Common myeloid progenitor, CD34-positive (primary cell): ENCODE measurements at regions not wholly inside any gene's neighbourhood (a gene's known extent, or its start where the extent isn't known, plus 50 kb on each side); places are given as distances from the start of the nearest gene placed in this dataset.

Experiments
- CTCF ChIA-PET: fragments of 350-600 bp; sonication (Branson Sonifier 250); formaldehyde crosslinking; loops from one replicate; lab custom pipeline; 2021; ENCODE audit warnings: antibody characterized with exemption; lab: Charles Lee
- POLR2A ChIA-PET: fragments of 350-600 bp; sonication (Branson Sonifier 250); formaldehyde crosslinking; loops from one replicate; lab custom pipeline; 2021; ENCODE audit warnings: antibody characterized with exemption; lab: Charles Lee
- DNase-seq, 3 donors: peaks; one replicate each; pipeline versions ENCODE4 v3.0.0 to v3.0.0-alpha.2; 2013
- H3K27ac ChIP-seq, 2 experiments: 1 replicate in 1 of 2; 2 replicates in 1 of 2; pipeline ENCODE4 v1.7.0; 2013; ENCODE audit warnings: inconsistent platforms in 2 of 2, low read length in 2 of 2, mild to moderate bottlenecking in 2 of 2, low read depth in 1 of 2, moderate library complexity in 1 of 2; ENCODE audit not compliant: severe bottlenecking in 2 of 2, insufficient read depth in 1 of 2, poor library complexity in 1 of 2
- H3K27me3 ChIP-seq, 5 experiments: replicated peaks in 2 of 5; 1 replicate in 3 of 5; 2 replicates in 2 of 5; pipeline versions ENCODE4 v1.6.1 to v1.7.0; 2013; ENCODE audit warnings: low read length in 4 of 5, mild to moderate bottlenecking in 2 of 5, moderate library complexity in 2 of 5, inconsistent platforms in 1 of 5; ENCODE audit not compliant: insufficient read depth in 5 of 5, control insufficient read depth in 4 of 5
- H3K36me3 ChIP-seq, 4 experiments: 1 replicate in 2 of 4; 2 replicates in 2 of 4; pipeline versions ENCODE4 v1.6.1 to v1.7.0; 2013; ENCODE audit warnings: low read length in 3 of 4, control low read depth in 1 of 4, mild to moderate bottlenecking in 1 of 4; ENCODE audit not compliant: control insufficient read depth in 4 of 4, insufficient read depth in 4 of 4
- H3K4me1 ChIP-seq, 4 experiments: 1 replicate in 3 of 4; 2 replicates in 1 of 4; pipeline versions ENCODE4 v1.6.1 to v1.7.1; 2013; ENCODE audit warnings: low read length in 3 of 4, mild to moderate bottlenecking in 3 of 4, control low read depth in 1 of 4, inconsistent platforms in 1 of 4, moderate library complexity in 1 of 4; ENCODE audit not compliant: control insufficient read depth in 4 of 4, insufficient read depth in 4 of 4; ENCODE audit errors: control extremely low read depth in 1 of 4
- H3K4me3 ChIP-seq, 7 experiments: 1 replicate in 4 of 7; 2 replicates in 3 of 7; pipeline versions ENCODE4 v1.5.1 to v1.7.0; 2013; ENCODE audit warnings: mild to moderate bottlenecking in 7 of 7, low read length in 6 of 7, moderate library complexity in 6 of 7, inconsistent platforms in 2 of 7, low read depth in 2 of 7, control low read depth in 1 of 7; ENCODE audit not compliant: insufficient read depth in 4 of 7, control insufficient read depth in 1 of 7; ENCODE audit errors: extremely low read depth in 1 of 7
- H3K9me3 ChIP-seq, 5 experiments: 1 replicate in 4 of 5; 2 replicates in 1 of 5; pipeline versions ENCODE4 v1.6.1 to v1.7.1; 2013; ENCODE audit warnings: low read length in 4 of 5, mild to moderate bottlenecking in 2 of 5, inconsistent platforms in 1 of 5, low read depth in 1 of 5, moderate library complexity in 1 of 5; ENCODE audit not compliant: control insufficient read depth in 4 of 5, insufficient read depth in 2 of 5; ENCODE audit errors: control extremely low read depth in 1 of 5
- WGBS: methylation state at CpG from one replicate; pipeline ENCODE4 v1.1.5; 2013; ENCODE audit not compliant: insufficient coverage; 5-methylcytosine and 5-hydroxymethylcytosine counted together

DNA sequence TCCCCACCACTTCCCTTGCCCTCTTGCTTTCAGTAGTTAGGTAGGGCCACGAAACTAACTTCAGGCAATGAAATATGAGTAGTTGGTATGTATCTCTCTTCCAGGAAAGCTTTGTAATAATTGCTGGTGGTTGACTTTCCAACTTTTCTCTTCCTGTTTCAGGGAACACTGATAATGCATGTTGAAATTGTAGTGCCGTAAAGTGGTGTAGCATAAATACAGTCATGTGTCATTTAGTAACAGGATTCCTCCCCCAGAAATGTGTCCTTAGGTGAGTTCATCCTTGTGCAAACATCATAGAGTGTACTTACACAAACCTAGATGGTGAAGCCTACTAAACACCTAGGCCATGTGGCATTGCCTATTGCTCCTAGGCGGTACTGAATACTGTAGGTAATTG, 429.2 kb downstream of the PID1 start:
- Histone ChIP-seq H3K36me3 (no peaks in the 10 kb centered on the region), H3K4me3 (no peak overlapping the region), H3K4me1 (no peaks in the 10 kb centered on the region), H3K9me3 (no peaks in the 10 kb centered on the region), H3K27me3 (no peaks in the 10 kb centered on the region), H3K27ac (no peak overlapping the region)
- WGBS, result 83% methylated on average over 1 of the region's 3 CpGs
- POLR2A ChIA-PET, result no interaction called here
- DNase-seq, result no peak
- CTCF ChIA-PET, result no interaction called here

DNA sequence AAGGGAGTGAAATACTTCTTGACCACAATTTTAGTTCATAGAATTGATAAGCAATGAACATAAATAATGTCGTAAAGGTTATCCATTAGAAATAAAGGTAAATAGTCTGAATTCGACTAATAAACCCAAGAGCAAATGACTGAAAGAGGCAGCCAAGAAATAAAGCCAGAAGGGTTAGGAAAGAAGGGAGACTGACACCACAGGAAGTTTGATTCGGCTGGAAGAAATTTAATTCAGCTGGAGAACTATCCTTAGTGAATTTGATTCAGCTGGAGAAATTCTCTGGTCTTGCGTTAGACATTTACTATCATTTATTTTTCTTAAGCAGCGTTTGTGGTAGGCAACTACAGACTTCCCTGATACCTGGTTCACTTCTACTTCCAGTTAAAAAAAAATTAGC, 429.6 kb downstream of the PID1 start:
- 92% methylated on average over 4 of the region's 5 CpGs for WGBS
- no peaks in the 10 kb centered on the region for H3K36me3 ChIP-seq
- POLR2A ChIA-PET, result no interaction called here
- H3K4me3 ChIP-seq, result no peak overlapping the region
- H3K27me3 ChIP-seq, result no peaks in the 10 kb centered on the region
- no peak overlapping the region for H3K27ac ChIP-seq
- no peaks in the 10 kb centered on the region for H3K4me1 ChIP-seq
- DNase-seq, result no peak
- CTCF ChIA-PET, result no interaction called here
- H3K9me3 ChIP-seq, result no peaks in the 10 kb centered on the region

DNA sequence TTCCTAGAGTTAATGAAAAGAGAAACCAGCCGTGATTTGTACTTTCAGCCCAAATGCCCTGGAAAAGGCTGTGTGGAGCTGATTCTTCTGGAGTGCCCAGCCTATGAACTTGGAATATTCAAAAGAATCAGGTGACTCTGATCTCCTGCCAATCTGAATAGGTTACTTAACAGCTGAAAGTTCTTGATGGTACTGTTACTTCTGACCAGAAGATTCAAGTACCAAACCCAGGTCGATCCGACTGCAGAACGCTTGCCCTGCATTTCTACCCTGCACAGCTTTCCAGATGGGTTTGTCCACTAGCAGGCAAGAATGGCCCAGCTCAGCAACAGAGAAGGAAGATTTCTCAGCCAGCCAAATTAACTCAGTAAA, 430.4 kb downstream of the PID1 start:
- DNase-seq, result no peak
- Histone ChIP-seq H3K4me1 (no peaks in the 10 kb centered on the region), H3K36me3 (no peaks in the 10 kb centered on the region), H3K9me3 (no peaks in the 10 kb centered on the region), H3K27me3 (no peaks in the 10 kb centered on the region), H3K4me3 (no peak overlapping the region), H3K27ac (no peak overlapping the region)
- ChIA-PET CTCF (no interaction called here), POLR2A (no interaction called here)
- 97% methylated on average over 4 of the region's 4 CpGs for WGBS

DNA sequence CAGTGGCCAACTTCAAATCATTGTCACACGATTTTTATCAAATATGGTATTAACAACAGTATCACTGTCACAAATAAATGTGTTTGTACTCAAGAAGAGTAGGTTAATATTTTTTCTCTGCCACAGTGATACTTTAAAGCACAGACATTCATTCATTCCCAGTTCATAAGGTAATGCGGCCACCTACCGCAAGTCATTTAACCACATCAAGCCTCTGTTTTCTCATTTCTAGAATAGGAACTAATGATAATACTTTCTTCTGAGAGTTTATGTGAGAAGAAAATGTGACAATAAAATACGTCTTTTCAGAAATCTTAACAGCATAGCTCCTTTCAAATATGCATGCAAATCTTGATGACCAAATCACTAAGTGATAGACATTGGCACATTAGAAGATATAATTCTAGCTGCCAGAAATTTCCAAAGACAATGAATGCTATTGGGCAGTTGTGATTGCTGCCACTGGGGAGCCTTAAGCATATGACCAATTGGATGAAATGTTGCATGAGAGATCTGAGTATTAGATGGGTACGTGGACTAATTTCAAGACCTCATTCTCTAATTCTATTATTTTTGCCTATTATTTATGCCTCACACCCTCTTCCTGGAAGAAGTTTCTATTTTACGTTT, 430.9 kb downstream of the PID1 start:
- DNase-seq, result no peak
- Histone ChIP-seq H3K4me1 (no peaks in the 10 kb centered on the region), H3K4me3 (no peak overlapping the region), H3K27ac (no peak overlapping the region), H3K27me3 (no peaks in the 10 kb centered on the region), H3K36me3 (no peaks in the 10 kb centered on the region), H3K9me3 (no peaks in the 10 kb centered on the region)
- CTCF ChIA-PET, result no interaction called here
- POLR2A ChIA-PET, result no interaction called here
- 100% methylated on average over 1 of the region's 6 CpGs for WGBS

DNA sequence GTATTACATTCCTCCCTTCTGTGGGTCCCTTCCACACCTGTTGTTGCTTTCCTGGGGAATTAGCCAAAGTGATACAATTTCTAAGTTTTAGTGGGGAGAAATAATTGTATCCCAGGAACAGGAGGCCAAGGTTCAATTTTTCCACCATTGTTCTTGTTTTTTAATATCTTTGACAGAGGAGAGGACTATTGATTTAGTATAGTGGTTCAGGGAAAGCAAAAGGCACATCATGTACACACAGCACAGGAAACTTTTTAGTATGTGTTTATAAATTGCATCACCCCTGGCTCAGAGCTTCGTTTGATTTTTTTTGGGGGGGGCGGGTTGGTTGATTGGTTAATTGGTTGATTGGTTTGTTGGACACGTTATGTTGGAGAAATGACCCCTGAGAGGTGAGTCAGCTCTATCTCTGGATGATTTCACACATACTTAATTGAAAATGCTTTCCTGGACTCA, 431.6 kb downstream of the PID1 start:
- no peak for DNase-seq
- POLR2A ChIA-PET, result no interaction called here
- WGBS, result no CpG with 5 or more reads among the region's 3 CpGs
- Histone ChIP-seq H3K4me3 (no peak overlapping the region), H3K27ac (no peak overlapping the region), H3K36me3 (no peaks in the 10 kb centered on the region), H3K9me3 (no peaks in the 10 kb centered on the region), H3K27me3 (no peaks in the 10 kb centered on the region), H3K4me1 (no peaks in the 10 kb centered on the region)
- CTCF ChIA-PET, result no interaction called here

DNA sequence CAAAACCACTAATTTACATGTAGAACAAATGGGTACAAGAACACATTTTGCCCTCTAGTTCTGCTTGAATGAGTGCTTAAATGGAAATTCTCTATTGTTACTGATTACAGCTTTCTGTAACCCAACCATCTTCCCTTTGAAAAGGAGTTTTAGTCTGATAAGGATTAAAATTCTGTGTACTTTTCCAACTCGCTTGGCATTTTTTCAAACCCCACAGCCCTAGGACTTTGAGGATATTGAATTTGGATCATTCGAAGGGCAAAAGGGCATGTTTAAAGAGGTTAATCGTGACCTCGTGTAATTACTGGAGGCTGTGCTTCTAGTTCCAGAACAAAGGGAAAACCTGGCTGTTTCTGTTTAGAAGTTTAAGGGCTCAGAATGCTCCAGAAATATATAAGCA, 432.3 kb downstream of the PID1 start:
- Histone ChIP-seq H3K9me3 (no peaks in the 10 kb centered on the region), H3K27ac (no peak overlapping the region), H3K4me1 (no peaks in the 10 kb centered on the region), H3K4me3 (no peak overlapping the region), H3K36me3 (no peaks in the 10 kb centered on the region), H3K27me3 (no peaks in the 10 kb centered on the region)
- WGBS, result 88% methylated on average over 4 of the region's 4 CpGs
- no peak for DNase-seq
- ChIA-PET POLR2A (no interaction called here), CTCF (no interaction called here)

DNA sequence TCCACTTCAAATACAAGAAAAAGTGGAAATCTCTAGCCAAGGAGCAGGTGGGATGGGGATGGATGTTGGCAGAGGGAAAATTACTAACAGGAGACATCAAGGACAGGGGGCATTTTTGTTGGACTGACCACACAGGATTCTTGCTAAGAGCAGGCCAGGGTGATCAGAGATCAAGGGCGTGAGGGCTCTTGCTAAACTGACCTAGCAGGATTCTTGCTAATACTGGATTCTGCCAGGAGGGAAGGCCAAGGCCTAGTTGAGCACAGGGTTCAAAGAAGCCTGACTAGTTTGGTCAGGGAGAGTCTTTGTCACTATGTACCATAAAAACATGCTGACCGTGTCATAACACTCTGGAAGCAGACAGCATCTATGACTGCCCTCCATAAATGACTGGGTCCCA, 442.7 kb downstream of the PID1 start:
- Histone ChIP-seq H3K36me3 (no peaks in the 10 kb centered on the region), H3K27ac (no peak overlapping the region), H3K9me3 (peaks cover 0 to 3% (median 0%) of the 10 kb centered on the region in 5 experiments), H3K4me3 (no peak overlapping the region), H3K27me3 (no peaks in the 10 kb centered on the region), H3K4me1 (no peaks in the 10 kb centered on the region)
- WGBS, result 100% methylated on average over 2 of the region's 2 CpGs
- DNase-seq, result no peak
- ChIA-PET CTCF (no interaction called here), POLR2A (no interaction called here)
